ENCODE measurements at regions not wholly inside any gene's neighbourhood (a gene's known extent, or its start where the extent isn't known, plus 50 kb on each side); places are given as distances from the start of the nearest gene placed in this dataset.

- Histone ChIP-seq H3K9me3 (no peaks in the 10 kb centered on the region), H3K4me3 (ENCODE audit: low read depth, low read length) (no peak overlapping the region), H3K27me3 (no peaks in the 10 kb centered on the region), H3K36me3 (no peaks in the 10 kb centered on the region), H3K4me1 (no peaks in the 10 kb centered on the region)
- DNase-seq, result no peak
- no peak for TF ChIP-seq CTCF (IDR thresholded peaks at IDR 0.05; ENCODE audit: low read depth, low read length)
These were observed 1995.7 kb upstream of the AGA start for GRCh38 chr4:179437962-179438361.

GRCh38 chr4:179441596-179441995 lies 1999.4 kb upstream of the AGA start:
- no peak for DNase-seq
- no peak overlapping the region for H3K4me3 ChIP-seq (ENCODE audit: low read depth, low read length)
- H3K4me1 ChIP-seq, result no peaks in the 10 kb centered on the region
- H3K36me3 ChIP-seq, result no peaks in the 10 kb centered on the region
- TF ChIP-seq CTCF (IDR thresholded peaks at IDR 0.05; ENCODE audit: low read depth, low read length), result no peak
- no peaks in the 10 kb centered on the region for H3K9me3 ChIP-seq
- no peaks in the 10 kb centered on the region for H3K27me3 ChIP-seq

- TF ChIP-seq CTCF (IDR thresholded peaks at IDR 0.05; ENCODE audit: low read depth, low read length), result no peak
- Histone ChIP-seq H3K9me3 (no peaks in the 10 kb centered on the region), H3K4me1 (no peaks in the 10 kb centered on the region), H3K36me3 (no peaks in the 10 kb centered on the region), H3K27me3 (no peaks in the 10 kb centered on the region), H3K4me3 (ENCODE audit: low read depth, low read length) (no peak overlapping the region)
- no peak for DNase-seq
These were observed 2005.1 kb upstream of the AGA start for GRCh38 chr4:179447308-179447707.

- no peaks in the 10 kb centered on the region for H3K9me3 ChIP-seq
- no peak for DNase-seq
- no peaks in the 10 kb centered on the region for H3K27me3 ChIP-seq
- H3K36me3 ChIP-seq, result no peaks in the 10 kb centered on the region
- no peak for TF ChIP-seq CTCF (IDR thresholded peaks at IDR 0.05; ENCODE audit: low read depth, low read length)
- H3K4me1 ChIP-seq, result no peaks in the 10 kb centered on the region
- no peak overlapping the region for H3K4me3 ChIP-seq (ENCODE audit: low read depth, low read length)
These were observed 2023.0 kb upstream of the AGA start for GRCh38 chr4:179465131-179465797.

GRCh38 chr4:179467878-179468277 lies 2025.6 kb upstream of the AGA start:
- Histone ChIP-seq H3K4me3 (ENCODE audit: low read depth, low read length) (no peak overlapping the region), H3K36me3 (no peaks in the 10 kb centered on the region), H3K4me1 (no peaks in the 10 kb centered on the region), H3K27me3 (no peaks in the 10 kb centered on the region), H3K9me3 (no peaks in the 10 kb centered on the region)
- TF ChIP-seq CTCF (IDR thresholded peaks at IDR 0.05; ENCODE audit: low read depth, low read length), result no peak
- DNase-seq, result no peak

GRCh38 chr4:179472164-179472563 lies 2029.9 kb upstream of the AGA start:
- Histone ChIP-seq H3K9me3 (no peaks in the 10 kb centered on the region), H3K4me1 (no peaks in the 10 kb centered on the region), H3K36me3 (no peaks in the 10 kb centered on the region), H3K27me3 (no peaks in the 10 kb centered on the region), H3K4me3 (ENCODE audit: low read depth, low read length) (no peak overlapping the region)
- TF ChIP-seq CTCF (IDR thresholded peaks at IDR 0.05; ENCODE audit: low read depth, low read length), result no peak
- no peak for DNase-seq
